Heart left ventricle (tissue), 13 donors: ENCODE measurements at regions not wholly inside any gene's neighbourhood (a gene's known extent, or its start where the extent isn't known, plus 50 kb on each side); places are given as distances from the start of the nearest gene placed in this dataset.

Experiments used
- CTCF ChIP-seq, 12 donors: fragments of 200-600 bp; sonication (generic) in 4 of 12; IDR thresholded peaks; one replicate each; pipeline versions ENCODE4 v1.5.0 to v1.8.0; 2018 to 2022; ENCODE audit warnings: antibody characterized with exemption in 12 of 12, mild to moderate bottlenecking in 5 of 12
- POLR2A ChIP-seq, 2 donors: fragments of 450-650 bp; IDR thresholded peaks; one replicate each; pipeline ENCODE4 v1.6.1; 2017; ENCODE audit warnings: antibody characterized with exemption in 2 of 2, mild to moderate bottlenecking in 2 of 2, moderate library complexity in 2 of 2
- donor health status: ischemic (EF 13 %, LVEDD 7.1; RV severe dilation, severe dysfunction).
- donor health status: DM: no; HTN: yes; CAD: no.
- donor health status: DM: no; HTN: no; CAD: no.
- donor health status: ischemic (EF 25% LVEDD 6.9; RV normal size, moderate dysfunction).
- donor health status: ischemic (EF 25% LVEDD 5.7; RV mildly dilated, moderate dysfunction).
- donor health status: ischemic (EF 35%, LVEDD 5.7; RV mildly dilated, moderate dysfunction).
- donor health status: nonischemic (EF 11% LVEDD 7.7; RV severe dilation, severe dysfunction).
- donor health status: DM: yes; HTN: yes; CAD: no.
- donor health status: PGD.
- donor health status: ischemic (EF 29% LVEDD 5.4; RV normal size, mild dysfunction).
- donor health status: nonischemic (EF 23%, LVEDD 6.1; RV moderate dilation, normal function).

- TF ChIP-seq CTCF (IDR thresholded peaks at IDR 0.05): no peak
- TF ChIP-seq POLR2A (IDR thresholded peaks at IDR 0.05): no peak
Measured at GRCh38 chr7:41465571-41465970, 237.3 kb downstream of the INHBA start.
